Stomach (tissue), 8 donors: ENCODE measurements at regions not wholly inside any gene's neighbourhood (a gene's known extent, or its start where the extent isn't known, plus 50 kb on each side); places are given as distances from the start of the nearest gene placed in this dataset.

ENCODE experiments used
- DNase-seq, 2 donors: peaks; one replicate each; pipeline versions ENCODE4 v3.0.0 to v3.0.0-alpha.2; 2013 to 2019
- H3K27ac ChIP-seq, 5 donors: fragments of 200-600 bp in 4 of 5; sonication (generic) in 4 of 5; one replicate each; pipeline ENCODE4 v1.5.1; 2013 to 2019; ENCODE audit warnings: mild to moderate bottlenecking in 1 of 5, moderate library complexity in 1 of 5
- H3K27me3 ChIP-seq, 3 donors: fragments of 200-600 bp; sonication (generic); one replicate each; pipeline ENCODE4 v1.5.1; 2017 to 2019; ENCODE audit warnings: mixed run types in 1 of 3
- H3K36me3 ChIP-seq, 4 donors: fragments of 200-600 bp; sonication (generic); 1 replicate in 3 of 4; 2 replicates in 1 of 4; pipeline ENCODE4 v1.5.1; 2016 to 2019
- H3K4me1 ChIP-seq, 4 donors: fragments of 200-600 bp; sonication (generic); one replicate each; pipeline ENCODE4 v1.5.1; 2016 to 2019
- H3K4me3 ChIP-seq, 4 donors: fragments of 200-600 bp; sonication (generic) in 3 of 4; one replicate each; pipeline ENCODE4 v1.5.1; 2016 to 2019; ENCODE audit warnings: mild to moderate bottlenecking in 1 of 4
- H3K9me3 ChIP-seq, 4 donors: fragments of 200-600 bp; sonication (generic); one replicate each; pipeline ENCODE4 v1.5.1; 2016 to 2019
- EP300 ChIP-seq: sonication (generic); formaldehyde crosslinking; IDR thresholded peaks from one replicate; pipeline ENCODE4 v1.6.1; 2017; ENCODE audit warnings: antibody characterized with exemption
- POLR2A ChIP-seq, 4 donors: fragments of 450-650 bp; IDR thresholded peaks; one replicate each; pipeline ENCODE4 v1.6.1; 2016; ENCODE audit warnings: antibody characterized with exemption in 4 of 4, control low read depth in 2 of 4, mild to moderate bottlenecking in 1 of 4, moderate library complexity in 1 of 4
- POLR2AphosphoS5 ChIP-seq, 3 donors: sonication (generic); formaldehyde crosslinking; IDR thresholded peaks; one replicate each; pipeline ENCODE4 v1.6.1; 2016; ENCODE audit warnings: antibody characterized with exemption in 3 of 3
- WGBS, 5 donors: extraction: QIAGEN DNeasy Blood & Tissue Kit in 3 of 5; methylation state at CpG; one replicate each; pipeline versions ENCODE4 v1.1.5 to v1.1.7; 2013 to 2018; 5-methylcytosine and 5-hydroxymethylcytosine counted together
- intact Hi-C: fragments of 100-400 bp; cut with DNase I; formaldehyde crosslinking; loops from one replicate; pipeline ENCODE4 v1.15.1; 2023; ENCODE audit warnings: low total_unique reads
- TF ChIP-seq, protein P1 (sequence below), 7 experiments: fragments of 450-650 bp in 4 of 7; fragments of 200-600 bp in 3 of 7; sonication (generic) in 3 of 7; IDR thresholded peaks; one replicate each; pipeline ENCODE4 v1.5.1; 2016 to 2019; ENCODE audit warnings: antibody characterized with exemption in 7 of 7, control low read depth in 2 of 7, mild to moderate bottlenecking in 1 of 7
- donor health status: healthy with polysubstance abuse.
- donor health status: Bipolar disorder and iron deficiency.
- donor health status: healthy.

DNA sequence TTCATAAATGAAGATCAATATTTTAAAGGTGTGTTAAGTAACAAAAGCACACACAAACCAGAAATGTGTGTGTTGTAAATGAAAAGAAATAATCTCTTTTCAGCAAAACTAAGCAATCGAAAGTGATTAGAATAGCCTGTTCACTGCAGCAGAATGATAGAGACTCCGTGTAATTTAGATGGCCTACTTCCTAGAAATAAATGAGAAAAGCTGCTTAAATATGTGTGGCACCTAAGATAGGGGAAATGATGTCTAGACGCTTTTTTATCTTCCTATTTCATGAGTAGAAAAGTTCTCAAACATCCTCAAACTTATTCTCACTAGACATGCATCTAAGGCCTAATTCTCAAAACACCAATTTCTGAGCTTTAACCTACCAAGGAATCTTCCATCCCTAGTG, 124.7 kb upstream of the BRINP3 start:
- WGBS, 5 donors = 37 to 49% (median 45%) methylated on average over 3 of the region's 3 CpGs
- no peaks in the 10 kb centered on the region for H3K36me3 ChIP-seq

GRCh38 chr1:190608282-190608681, 130.6 kb upstream of the BRINP3 start:
- TF ChIP-seq EP300 (no peak), POLR2AphosphoS5 (IDR thresholded peaks at IDR 0.05) (no peak), POLR2A (IDR thresholded peaks at IDR 0.05) (no peak)
- TF ChIP-seq, protein P1, sequence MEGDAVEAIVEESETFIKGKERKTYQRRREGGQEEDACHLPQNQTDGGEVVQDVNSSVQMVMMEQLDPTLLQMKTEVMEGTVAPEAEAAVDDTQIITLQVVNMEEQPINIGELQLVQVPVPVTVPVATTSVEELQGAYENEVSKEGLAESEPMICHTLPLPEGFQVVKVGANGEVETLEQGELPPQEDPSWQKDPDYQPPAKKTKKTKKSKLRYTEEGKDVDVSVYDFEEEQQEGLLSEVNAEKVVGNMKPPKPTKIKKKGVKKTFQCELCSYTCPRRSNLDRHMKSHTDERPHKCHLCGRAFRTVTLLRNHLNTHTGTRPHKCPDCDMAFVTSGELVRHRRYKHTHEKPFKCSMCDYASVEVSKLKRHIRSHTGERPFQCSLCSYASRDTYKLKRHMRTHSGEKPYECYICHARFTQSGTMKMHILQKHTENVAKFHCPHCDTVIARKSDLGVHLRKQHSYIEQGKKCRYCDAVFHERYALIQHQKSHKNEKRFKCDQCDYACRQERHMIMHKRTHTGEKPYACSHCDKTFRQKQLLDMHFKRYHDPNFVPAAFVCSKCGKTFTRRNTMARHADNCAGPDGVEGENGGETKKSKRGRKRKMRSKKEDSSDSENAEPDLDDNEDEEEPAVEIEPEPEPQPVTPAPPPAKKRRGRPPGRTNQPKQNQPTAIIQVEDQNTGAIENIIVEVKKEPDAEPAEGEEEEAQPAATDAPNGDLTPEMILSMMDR (IDR thresholded peaks at IDR 0.05) = no peak
- no peaks in the 10 kb centered on the region for H3K4me1 ChIP-seq
- no peak for DNase-seq
- no peak overlapping the region for H3K4me3 ChIP-seq
- intact Hi-C loops = no loop called here
- no peak overlapping the region for H3K27ac ChIP-seq
- no peaks in the 10 kb centered on the region for H3K36me3 ChIP-seq
- H3K9me3 ChIP-seq = no peaks in the 10 kb centered on the region
- no peaks in the 10 kb centered on the region for H3K27me3 ChIP-seq
- 69 to 76% (median 70%) methylated on average over 6 of the region's 6 CpGs for WGBS, 5 donors

More for the DNA sequence above, 124.7 kb upstream of the BRINP3 start:
- Histone ChIP-seq H3K9me3 (no peaks in the 10 kb centered on the region), H3K27ac (no peak overlapping the region), H3K4me1 (no peaks in the 10 kb centered on the region), H3K4me3 (no peak overlapping the region), H3K27me3 (no peaks in the 10 kb centered on the region)
- intact Hi-C loops = no loop called here
- DNase-seq = no peak
- TF ChIP-seq, protein P1 (IDR thresholded peaks at IDR 0.05) = no peak
- TF ChIP-seq POLR2AphosphoS5 (IDR thresholded peaks at IDR 0.05) (no peak), EP300 (no peak), POLR2A (IDR thresholded peaks at IDR 0.05) (no peak)

GRCh38 chr1:190615818-190616217, 138.2 kb upstream of the BRINP3 start:
- H3K36me3 ChIP-seq = no peaks in the 10 kb centered on the region
- peaks cover 0 to 6% (median 0%) of the 10 kb centered on the region in 4 donors for H3K9me3 ChIP-seq
- TF ChIP-seq POLR2AphosphoS5 (IDR thresholded peaks at IDR 0.05) = no peak
- TF ChIP-seq, protein P1 (IDR thresholded peaks at IDR 0.05) = no peak
- TF ChIP-seq POLR2A (IDR thresholded peaks at IDR 0.05) = no peak
- no peak for TF ChIP-seq EP300
- H3K4me3 ChIP-seq = no peak overlapping the region
- H3K27me3 ChIP-seq = no peaks in the 10 kb centered on the region
- no peak overlapping the region for H3K27ac ChIP-seq
- DNase-seq = no peak
- WGBS, 5 donors = 87 to 90% (median 88%) methylated on average over 7 of the region's 7 CpGs
- intact Hi-C loops = no loop called here
- H3K4me1 ChIP-seq = no peaks in the 10 kb centered on the region

- 42 to 80% (median 65%) methylated on average over 1 of the region's 1 CpG for WGBS, 5 donors
- Histone ChIP-seq H3K36me3 (no peaks in the 10 kb centered on the region), H3K4me3 (no peak overlapping the region)
Measured at GRCh38 chr1:190616235-190616634, 138.6 kb upstream of the BRINP3 start.

More at GRCh38 chr1:190616235-190616634, 138.6 kb upstream of the BRINP3 start:
- no peak for DNase-seq
- Histone ChIP-seq H3K27ac (no peak overlapping the region), H3K27me3 (no peaks in the 10 kb centered on the region), H3K4me1 (no peaks in the 10 kb centered on the region), H3K9me3 (peaks cover 0 to 6% (median 0%) of the 10 kb centered on the region in 4 donors)
- no peak for TF ChIP-seq EP300
- TF ChIP-seq POLR2AphosphoS5 (IDR thresholded peaks at IDR 0.05) = no peak
- TF ChIP-seq, protein P1 (IDR thresholded peaks at IDR 0.05) = no peak
- TF ChIP-seq POLR2A (IDR thresholded peaks at IDR 0.05) = no peak
- intact Hi-C loops = no loop called here
